HCT116 (cell line): ENCODE measurements at regions not wholly inside any gene's neighbourhood (a gene's known extent, or its start where the extent isn't known, plus 50 kb on each side); places are given as distances from the start of the nearest gene placed in this dataset.

ENCODE experiments used
- ATAC-seq: fragments of 200-7000 bp; cut with Tn5 transposase; 2 replicates; pipeline ENCODE4 v1.9.1; 2020; ENCODE audit warnings: mild to moderate bottlenecking, moderate library complexity
- BruUV-seq: library from RNA; stranded (reverse); fragments of 400-500 nt; replicated peaks from 2 replicates; lab custom pipeline; 2021; lab: Mats Ljungman, UMichigan
- CTCF ChIA-PET: fragments of 300-600 bp; sonication (Branson Sonifier 250); formaldehyde crosslinking; loops from one replicate; lab custom pipeline; 2021; ENCODE audit warnings: antibody characterized with exemption; lab: Charles Lee
- POLR2A ChIA-PET: fragments of 300-600, 350-600 bp; sonication (Branson Sonifier 250); formaldehyde crosslinking; loops from one replicate; lab custom pipeline; 2021; ENCODE audit warnings: antibody characterized with exemption; lab: Charles Lee
- RAD21 ChIA-PET, 2 experiments: fragments of 300-600 bp; sonication (Branson Sonifier 250); formaldehyde crosslinking; loops; one replicate each; lab custom pipeline; 2023; ENCODE audit warnings: low total read pairs in 2 of 2; ENCODE audit not compliant: uncharacterized antibody in 2 of 2, unreplicated experiment in 2 of 2, low non-redundant PET in 1 of 2; lab: Charles Lee
- DNase-seq: peaks from one replicate; pipeline ENCODE4 v3.0.0-alpha.2; 2010; ENCODE audit warnings: low read depth, low spot score
- H2AFZ ChIP-seq: fragments of 200-600 bp; shearing (Covaris generic), sonication (generic); 2 replicates; pipeline ENCODE4 v1.6.1; 2017; ENCODE audit warnings: low read depth, mixed run types, mixed read lengths, antibody characterized with exemption, low read length; ENCODE audit not compliant: poor library complexity, severe bottlenecking
- H3K27ac ChIP-seq: 2 replicates; pipeline ENCODE4 v1.5.1; 2012; ENCODE audit warnings: low read depth, low read length
- H3K27me3 ChIP-seq: fragments of 200-600 bp; sonication (generic); 2 replicates; pipeline ENCODE4 v1.6.1; 2016; ENCODE audit warnings: mixed run types, low read length, mixed read lengths; ENCODE audit not compliant: insufficient read depth
- H3K36me3 ChIP-seq, 2 experiments: fragments of 200-500 bp in 1 of 2; fragments of 200-600 bp in 1 of 2; sonication (Bioruptor generic) in 1 of 2; sonication (generic) in 1 of 2; 2 replicates each; pipeline versions ENCODE4 v1.5.1 to v1.6.1; 2014 to 2016; ENCODE audit warnings: low read length in 2 of 2, inconsistent platforms in 1 of 2, mixed read lengths in 1 of 2, mixed run types in 1 of 2; ENCODE audit not compliant: insufficient read depth in 2 of 2, control insufficient read depth in 1 of 2
- H3K4me1 ChIP-seq, 2 experiments: fragments of 200-600 bp in 1 of 2; sonication (generic) in 1 of 2; 2 replicates each; pipeline versions ENCODE4 v1.5.1 to v1.6.1; 2012 to 2017; ENCODE audit warnings: low read length in 2 of 2, inconsistent platforms in 1 of 2, mild to moderate bottlenecking in 1 of 2, mixed read lengths in 1 of 2, mixed run types in 1 of 2, moderate library complexity in 1 of 2; ENCODE audit not compliant: insufficient read depth in 2 of 2, control insufficient read depth in 1 of 2
- H3K4me2 ChIP-seq: fragments of 200-600 bp; sonication (generic); 2 replicates; pipeline ENCODE4 v1.6.1; 2017; ENCODE audit warnings: mixed run types, low read length, mixed read lengths
- H3K4me3 ChIP-seq, 2 experiments: fragments of 200-600 bp in 1 of 2; sonication (generic) in 1 of 2; replicated peaks in 1 of 2; 2 replicates each; pipeline ENCODE4 v1.5.1; 2011 to 2016; ENCODE audit warnings: low read length in 2 of 2, control low read depth in 1 of 2, low read depth in 1 of 2, mild to moderate bottlenecking in 1 of 2, mixed read lengths in 1 of 2, mixed run types in 1 of 2
- H3K79me2 ChIP-seq: fragments of 200-600 bp; sonication (generic); 2 replicates; pipeline ENCODE4 v1.6.1; 2017; ENCODE audit warnings: mild to moderate bottlenecking, mixed run types, low read length, moderate library complexity, mixed read lengths; ENCODE audit not compliant: insufficient read depth
- H3K9ac ChIP-seq: fragments of 200-600 bp; sonication (generic); 2 replicates; pipeline ENCODE4 v1.6.1; 2016; ENCODE audit warnings: low read length, mixed read lengths
- H3K9me2 ChIP-seq: fragments of 200-600 bp; sonication (generic), shearing (Covaris generic); 2 replicates; pipeline ENCODE4 v1.6.1; 2017; ENCODE audit warnings: mixed run types, mild to moderate bottlenecking, moderate library complexity; ENCODE audit not compliant: insufficient read depth
- H3K9me3 ChIP-seq, 2 experiments: fragments of 200-500 bp in 1 of 2; fragments of 200-600 bp in 1 of 2; sonication (Bioruptor generic) in 1 of 2; sonication (generic) in 1 of 2; 2 replicates each; pipeline ENCODE4 v1.6.1; 2014 to 2017; ENCODE audit warnings: low read length in 2 of 2, mixed read lengths in 2 of 2, inconsistent platforms in 1 of 2, low read depth in 1 of 2, mild to moderate bottlenecking in 1 of 2, mixed run types in 1 of 2, moderate library complexity in 1 of 2; ENCODE audit not compliant: control insufficient read depth in 1 of 2, insufficient read depth in 1 of 2
- H4K20me1 ChIP-seq: fragments of 200-600 bp; sonication (generic), shearing (Covaris generic); 2 replicates; pipeline ENCODE4 v1.6.1; 2017; ENCODE audit warnings: mixed run types, mild to moderate bottlenecking, moderate library complexity; ENCODE audit not compliant: insufficient read depth
- ATF3 ChIP-seq: IDR thresholded peaks from 2 replicates; pipeline ENCODE4 v1.6.1; 2012
- CBX3 ChIP-seq: IDR thresholded peaks from 2 replicates; pipeline ENCODE4 v1.6.1; 2012; ENCODE audit warnings: low read depth
- CTCF ChIP-seq, 3 experiments: fragments of 200-600 bp in 1 of 3; sonication (generic) in 1 of 3; IDR thresholded peaks in 2 of 3; conservative IDR thresholded peaks in 1 of 3; 2 replicates each; pipeline ENCODE4 v1.5.1; 2012 to 2017; ENCODE audit warnings: low read depth in 2 of 3, low read length in 2 of 3, antibody characterized with exemption in 1 of 3, borderline replicate concordance in 1 of 3, control low read depth in 1 of 3, mild to moderate bottlenecking in 1 of 3, mixed read lengths in 1 of 3, mixed run types in 1 of 3, moderate library complexity in 1 of 3; ENCODE audit not compliant: insufficient read depth in 1 of 3
- EGR1 ChIP-seq: IDR thresholded peaks from 2 replicates; pipeline ENCODE4 v1.6.1; 2012; ENCODE audit warnings: low read depth
- EZH2 ChIP-seq: fragments of 200-600 bp; sonication (generic); IDR thresholded peaks from 2 replicates; pipeline ENCODE4 v1.6.1; 2017; ENCODE audit warnings: antibody characterized with exemption, mixed run types
- EZH2phosphoT487 ChIP-seq: fragments of 200-600 bp; IDR thresholded peaks from 2 replicates; pipeline ENCODE4 v1.6.1; 2018; ENCODE audit warnings: antibody characterized with exemption, borderline replicate concordance
- FOSL1 ChIP-seq: IDR thresholded peaks from 2 replicates; pipeline ENCODE4 v1.6.1; 2012; ENCODE audit warnings: low read depth
- JUND ChIP-seq: IDR thresholded peaks from 2 replicates; pipeline ENCODE4 v1.6.1; 2012
- MAX ChIP-seq: IDR thresholded peaks from 2 replicates; pipeline ENCODE4 v1.6.1; 2012
- POLR2AphosphoS5 ChIP-seq: IDR thresholded peaks from 2 replicates; pipeline ENCODE4 v1.6.1; 2011; ENCODE audit warnings: mild to moderate bottlenecking, low read depth, low read length, moderate library complexity
- RAD21 ChIP-seq: IDR thresholded peaks from 2 replicates; pipeline ENCODE4 v1.6.1; 2012; ENCODE audit warnings: low read depth, mild to moderate bottlenecking
- REST ChIP-seq: IDR thresholded peaks from 2 replicates; pipeline ENCODE4 v1.6.1; 2012; ENCODE audit warnings: low read depth
- SIN3A ChIP-seq: IDR thresholded peaks from 2 replicates; pipeline ENCODE4 v1.6.1; 2012; ENCODE audit warnings: low read depth
- TCF7L2 ChIP-seq: IDR thresholded peaks from 2 replicates; pipeline ENCODE4 v1.7.0; 2011; ENCODE audit warnings: borderline replicate concordance, inconsistent platforms; ENCODE audit not compliant: insufficient read depth, insufficient read length; ENCODE audit errors: extremely low read depth
- YY1 ChIP-seq: IDR thresholded peaks from 2 replicates; pipeline ENCODE4 v1.6.1; 2011; ENCODE audit warnings: low read length, low read depth, moderate library complexity, mild to moderate bottlenecking; ENCODE audit not compliant: insufficient replicate concordance; ENCODE audit errors: extremely low read depth
- ZBTB33 ChIP-seq: IDR thresholded peaks from 2 replicates; pipeline ENCODE4 v1.6.1; 2011; ENCODE audit warnings: mild to moderate bottlenecking, low read length, moderate library complexity; ENCODE audit not compliant: insufficient replicate concordance; ENCODE audit errors: extremely low read depth
- ZFX ChIP-seq: fragments of 450-650 bp; IDR thresholded peaks from 2 replicates; pipeline ENCODE4 v1.6.1; 2017
- ZNF274 ChIP-seq: fragments of 200-500 bp; sonication (Bioruptor generic); IDR thresholded peaks from 2 replicates; pipeline ENCODE4 v1.6.1; 2014; ENCODE audit warnings: mild to moderate bottlenecking, low read depth, low read length, inconsistent platforms
- intact Hi-C: fragments of 100-400 bp; cut with micrococcal nuclease; formaldehyde crosslinking; loops from 2 replicates; pipeline ENCODE4 v1.10.0; 2022

GRCh38 chr7:128151635-128152034 is 89.4 kb upstream of the LEP start:
- POLR2A ChIA-PET: no interaction called here
- H3K27me3 ChIP-seq: peaks cover 36% of the 10 kb centered on the region
- no peaks in the 10 kb centered on the region for H3K9me3 ChIP-seq
- H4K20me1 ChIP-seq: no peaks in the 10 kb centered on the region
- no peak overlapping the region for H3K4me2 ChIP-seq
- intact Hi-C loops: no loop called here
- no peak for ATAC-seq
- no peak overlapping the region for H3K9ac ChIP-seq
- no peaks in the 10 kb centered on the region for H3K4me1 ChIP-seq
- no TSS peak for BruUV-seq
- CTCF ChIA-PET: no interaction called here
- H3K27ac ChIP-seq: no peak overlapping the region
- H3K79me2 ChIP-seq: no peaks in the 10 kb centered on the region
- no peak overlapping the region for H3K4me3 ChIP-seq
- TF ChIP-seq MAX (no peak), ZNF274 (no peak), EZH2 (no peak), REST (no peak), FOSL1 (no peak), CTCF (IDR thresholded peaks at IDR 0.05 in 2 of 3, conservative IDR thresholded peaks at IDR 0.05 in 1 of 3; ENCODE audit: borderline replicate concordance in 1 of 3, insufficient read depth in 1 of 3, low read depth in 2 of 3, low read length in 2 of 3) (no peak), TCF7L2 (no peak), CBX3 (no peak), EZH2phosphoT487 (no peak), POLR2AphosphoS5 (no peak), JUND (no peak), YY1 (no peak), ATF3 (no peak), ZBTB33 (no peak), SIN3A (no peak), EGR1 (no peak), ZFX (no peak), RAD21 (no peak)
- TF ChIP-seq, all 23 proteins: peak for 0
- DNase-seq: no peak
- RAD21 ChIA-PET: no interaction called here
- Histone ChIP-seq H3K9me2 (no peaks in the 10 kb centered on the region), H3K36me3 (no peaks in the 10 kb centered on the region), H2AFZ (no peak overlapping the region)
